Stomach smooth muscle (tissue), 2 donors: ENCODE measurements at regions not wholly inside any gene's neighbourhood (a gene's known extent, or its start where the extent isn't known, plus 50 kb on each side); places are given as distances from the start of the nearest gene placed in this dataset.
"Not testable (repeated sequence)": the region's sequence is repeated elsewhere in the genome, so short reads cannot be mapped to it uniquely, and the experiment has no call there.

Source experiments
- H3K27ac ChIP-seq: one replicate; pipeline ENCODE4 v1.7.0; 2013; ENCODE audit warnings: mild to moderate bottlenecking, low read length, inconsistent platforms
- H3K27me3 ChIP-seq, 2 donors: one replicate each; pipeline ENCODE4 v1.7.0; 2013; ENCODE audit warnings: low read length in 2 of 2; ENCODE audit not compliant: insufficient read depth in 2 of 2, control insufficient read depth in 1 of 2
- H3K36me3 ChIP-seq, 2 donors: one replicate each; pipeline ENCODE4 v1.7.0; 2013; ENCODE audit warnings: low read length in 2 of 2; ENCODE audit not compliant: control insufficient read depth in 2 of 2, insufficient read depth in 2 of 2
- H3K4me1 ChIP-seq: one replicate; pipeline ENCODE4 v1.7.0; 2013; ENCODE audit warnings: low read length; ENCODE audit not compliant: control insufficient read depth, insufficient read depth
- H3K4me3 ChIP-seq, 2 donors: one replicate each; pipeline ENCODE4 v1.7.0; 2013; ENCODE audit warnings: low read length in 2 of 2
- H3K9ac ChIP-seq, 2 donors: one replicate each; pipeline ENCODE4 v1.7.0; 2013; ENCODE audit warnings: low read length in 2 of 2, mild to moderate bottlenecking in 1 of 2
- H3K9me3 ChIP-seq, 2 donors: one replicate each; pipeline ENCODE4 v1.7.0; 2013; ENCODE audit warnings: low read length in 2 of 2; ENCODE audit not compliant: control insufficient read depth in 2 of 2
- donor health status: healthy.
- donor health status: Pancreatic carcinoma.

GRCh38 chr10:83492004-83492403, 647.3 kb upstream of the GHITM start:
- no peak overlapping the region for H3K4me3 ChIP-seq
- no peak overlapping the region for H3K27ac ChIP-seq

GRCh38 chr10:83512681-83513080, 626.6 kb upstream of the GHITM start:
- H3K36me3 ChIP-seq, result no peaks in the 10 kb centered on the region
- H3K9ac ChIP-seq, result no peak overlapping the region
- H3K4me3 ChIP-seq, result no peak overlapping the region
- no peaks in the 10 kb centered on the region for H3K4me1 ChIP-seq
- no peaks in the 10 kb centered on the region for H3K27me3 ChIP-seq
- no peak overlapping the region for H3K27ac ChIP-seq
- no peaks in the 10 kb centered on the region for H3K9me3 ChIP-seq

More at GRCh38 chr10:83492004-83492403, 647.3 kb upstream of the GHITM start:
- Histone ChIP-seq H3K9ac (no peak overlapping the region), H3K36me3 (no peaks in the 10 kb centered on the region), H3K9me3 (peaks cover 0 to 4% of the 10 kb centered on the region in 2 donors), H3K27me3 (no peaks in the 10 kb centered on the region), H3K4me1 (no peaks in the 10 kb centered on the region)

- Histone ChIP-seq H3K36me3 (no peaks in the 10 kb centered on the region), H3K27me3 (no peaks in the 10 kb centered on the region), H3K27ac (no peak overlapping the region), H3K9ac (no peak overlapping the region), H3K9me3 (no peaks in the 10 kb centered on the region), H3K4me1 (no peaks in the 10 kb centered on the region), H3K4me3 (no peak overlapping the region)
These were observed 624.3 kb upstream of the GHITM start for GRCh38 chr10:83515001-83515400.

- Histone ChIP-seq H3K9me3 (no peaks in the 10 kb centered on the region), H3K27ac (no peak overlapping the region), H3K9ac (no peak overlapping the region), H3K4me3 (no peak overlapping the region), H3K36me3 (no peaks in the 10 kb centered on the region), H3K27me3 (no peaks in the 10 kb centered on the region), H3K4me1 (no peaks in the 10 kb centered on the region)
These were observed 622.5 kb upstream of the GHITM start for GRCh38 chr10:83516788-83517187.

GRCh38 chr10:83517456-83517855, 621.9 kb upstream of the GHITM start:
- Histone ChIP-seq H3K27ac (no peak overlapping the region), H3K4me3 (no peak overlapping the region), H3K9me3 (no peaks in the 10 kb centered on the region), H3K4me1 (no peaks in the 10 kb centered on the region), H3K27me3 (no peaks in the 10 kb centered on the region), H3K9ac (no peak overlapping the region), H3K36me3 (no peaks in the 10 kb centered on the region)

GRCh38 chr10:83518779-83519178, 620.5 kb upstream of the GHITM start:
- no peaks in the 10 kb centered on the region for H3K27me3 ChIP-seq
- no peaks in the 10 kb centered on the region for H3K4me1 ChIP-seq
- no peak overlapping the region for H3K9ac ChIP-seq
- no peak overlapping the region for H3K27ac ChIP-seq
- H3K9me3 ChIP-seq, result no peaks in the 10 kb centered on the region
- no peak overlapping the region for H3K4me3 ChIP-seq
- no peaks in the 10 kb centered on the region for H3K36me3 ChIP-seq

GRCh38 chr10:83520386-83520785, 618.9 kb upstream of the GHITM start:
- H3K9ac ChIP-seq, H3K9me3 ChIP-seq, H3K27ac ChIP-seq, H3K27me3 ChIP-seq, H3K4me1 ChIP-seq, H3K4me3 ChIP-seq, H3K36me3 ChIP-seq: not testable (repeated sequence)

GRCh38 chr10:83522456-83522855, 616.9 kb upstream of the GHITM start:
- no peaks in the 10 kb centered on the region for H3K27me3 ChIP-seq
- no peak overlapping the region for H3K27ac ChIP-seq
- H3K9ac ChIP-seq, result no peak overlapping the region
- H3K4me1 ChIP-seq, result no peaks in the 10 kb centered on the region
- H3K9me3 ChIP-seq, result peaks cover 0 to 5% of the 10 kb centered on the region in 2 donors
- H3K36me3 ChIP-seq, result no peaks in the 10 kb centered on the region
- H3K4me3 ChIP-seq, result no peak overlapping the region

GRCh38 chr10:83522881-83523386, 616.4 kb upstream of the GHITM start:
- Histone ChIP-seq H3K27ac (no peak overlapping the region), H3K4me3 (no peak overlapping the region), H3K9me3 (peaks cover 0 to 5% of the 10 kb centered on the region in 2 donors), H3K4me1 (no peaks in the 10 kb centered on the region), H3K9ac (no peak overlapping the region), H3K36me3 (no peaks in the 10 kb centered on the region), H3K27me3 (no peaks in the 10 kb centered on the region)

GRCh38 chr10:83527934-83528333, 611.4 kb upstream of the GHITM start:
- no peaks in the 10 kb centered on the region for H3K4me1 ChIP-seq
- no peaks in the 10 kb centered on the region for H3K36me3 ChIP-seq
- no peak overlapping the region for H3K4me3 ChIP-seq
- H3K9ac ChIP-seq, result no peak overlapping the region
- H3K27me3 ChIP-seq, result no peaks in the 10 kb centered on the region
- peaks cover 2 to 5% of the 10 kb centered on the region in 2 donors for H3K9me3 ChIP-seq
- H3K27ac ChIP-seq, result no peak overlapping the region

- H3K27me3 ChIP-seq, result no peaks in the 10 kb centered on the region
- H3K27ac ChIP-seq, result no peak overlapping the region
- H3K36me3 ChIP-seq, result no peaks in the 10 kb centered on the region
- peaks cover 0 to under 1% of the 10 kb centered on the region in 2 donors for H3K9me3 ChIP-seq
- no peaks in the 10 kb centered on the region for H3K4me1 ChIP-seq
- H3K9ac ChIP-seq, result no peak overlapping the region
- no peak overlapping the region for H3K4me3 ChIP-seq
These were observed 606.0 kb upstream of the GHITM start for GRCh38 chr10:83533290-83533689.
